NCI-H774 (cell line): ENCODE measurements at regions not wholly inside any gene's neighbourhood (a gene's known extent, or its start where the extent isn't known, plus 50 kb on each side); places are given as distances from the start of the nearest gene placed in this dataset.
"Not testable (repeated sequence)": the region's sequence is repeated elsewhere in the genome, so short reads cannot be mapped to it uniquely, and the experiment has no call there.

Source experiments
- DNase-seq: peaks from one replicate; lab custom pipeline; 2025; lab: John Stamatoyannopoulos, UW

GRCh38 chr12:25615119-25615518 lies 62.0 kb upstream of the LMNTD1 start:
- no peak for DNase-seq

GRCh38 chr12:25616286-25616685 lies 63.2 kb upstream of the LMNTD1 start:
- DNase-seq = no peak

GRCh38 chr12:25617991-25618390 lies 64.9 kb upstream of the LMNTD1 start:
- no peak for DNase-seq

GRCh38 chr12:25623816-25624215 lies 70.7 kb upstream of the LMNTD1 start:
- DNase-seq = no peak

GRCh38 chr12:25625146-25625545 lies 72.1 kb upstream of the LMNTD1 start:
- DNase-seq = no peak

GRCh38 chr12:25629341-25629740 lies 76.3 kb upstream of the LMNTD1 start:
- DNase-seq = no peak

GRCh38 chr12:25630735-25631515 lies 77.8 kb upstream of the LMNTD1 start:
- DNase-seq = not testable (repeated sequence)

- DNase-seq = not testable (repeated sequence)
Measured at GRCh38 chr12:25633149-25633548, 80.1 kb upstream of the LMNTD1 start.

- DNase-seq = no peak
Measured at GRCh38 chr12:25637752-25638151, 84.7 kb upstream of the LMNTD1 start.

GRCh38 chr12:25639406-25639805 lies 86.3 kb upstream of the LMNTD1 start:
- DNase-seq = no peak

- no peak for DNase-seq
Measured at GRCh38 chr12:25644979-25645378, 91.9 kb upstream of the LMNTD1 start.

GRCh38 chr12:25645427-25645826 lies 92.3 kb upstream of the LMNTD1 start:
- DNase-seq = no peak

GRCh38 chr12:25651931-25652330 lies 98.8 kb upstream of the LMNTD1 start:
- DNase-seq = no peak

- no peak for DNase-seq
Measured at GRCh38 chr12:25652371-25652770, 99.3 kb upstream of the LMNTD1 start.

GRCh38 chr12:25653487-25654175 lies 100.5 kb upstream of the LMNTD1 start:
- DNase-seq = peak; percentile 9

GRCh38 chr12:25655702-25656101 lies 102.6 kb upstream of the LMNTD1 start:
- DNase-seq = no peak

- DNase-seq = no peak
Measured at GRCh38 chr12:25659621-25660020, 106.5 kb upstream of the LMNTD1 start.

- DNase-seq = no peak
Measured at GRCh38 chr12:25670076-25671055, 117.3 kb upstream of the LMNTD1 start.

GRCh38 chr12:25675808-25676207 lies 122.7 kb upstream of the LMNTD1 start:
- DNase-seq = no peak

- DNase-seq = no peak
Measured at GRCh38 chr12:25677232-25677937, 124.3 kb upstream of the LMNTD1 start.

- DNase-seq = no peak
Measured at GRCh38 chr12:25681580-25681979, 128.5 kb upstream of the LMNTD1 start.

GRCh38 chr12:25682421-25682820 lies 129.3 kb upstream of the LMNTD1 start:
- DNase-seq = no peak
